ENCODE measurements at regions not wholly inside any gene's neighbourhood (a gene's known extent, or its start where the extent isn't known, plus 50 kb on each side); places are given as distances from the start of the nearest gene placed in this dataset.
"Not testable (repeated sequence)": the region's sequence is repeated elsewhere in the genome, so short reads cannot be mapped to it uniquely, and the experiment has no call there.

DNA sequence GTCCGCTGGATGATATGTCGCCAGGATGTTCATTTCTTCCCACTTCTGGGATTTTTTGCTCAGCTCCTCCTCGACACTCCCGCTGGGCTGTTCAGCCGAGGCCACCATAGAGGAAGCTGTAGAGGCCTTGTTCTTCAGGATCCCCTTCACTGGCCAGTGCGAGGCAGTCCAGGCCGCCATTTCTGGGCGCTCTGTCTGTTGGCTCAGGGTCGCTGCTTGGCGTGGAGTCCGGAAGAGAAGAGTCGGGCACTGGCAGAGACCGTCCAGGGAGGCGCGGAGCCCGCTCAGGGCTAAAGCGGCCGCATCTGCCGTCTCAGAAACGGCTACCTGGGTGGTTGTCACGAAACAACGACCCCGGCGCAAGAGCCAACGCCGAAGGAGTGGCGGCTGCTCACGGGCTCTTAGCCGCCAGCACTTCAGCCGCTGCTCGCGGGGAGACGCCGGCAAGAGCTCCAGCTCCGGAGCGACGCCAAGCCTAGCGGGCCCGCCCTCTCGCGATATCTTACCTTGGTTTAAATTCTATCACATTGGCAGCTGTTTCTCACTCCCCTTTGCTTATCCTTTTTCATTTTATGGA, 2395.9 kb upstream of the PCDH20 start:
- H3K4me1 ChIP-seq (ENCODE audit: control insufficient read depth in 1 of 2, insufficient read depth in 2 of 2, low read length in 2 of 2); ATAC-seq; H3K27me3 ChIP-seq (ENCODE audit: insufficient read depth, low read length); RAD21 ChIA-PET (ENCODE audit: low non-redundant PET in 1 of 2, low total read pairs in 2 of 2, uncharacterized antibody in 2 of 2, unreplicated experiment in 2 of 2); H3K9me3 ChIP-seq (ENCODE audit: control insufficient read depth in 1 of 2, insufficient read depth in 1 of 2, low read depth in 1 of 2, low read length in 2 of 2); intact Hi-C loops (cut with micrococcal nuclease); H3K79me2 ChIP-seq (ENCODE audit: insufficient read depth, low read length); BruUV-seq (replicated peaks); H4K20me1 ChIP-seq (ENCODE audit: insufficient read depth); H3K9ac ChIP-seq (ENCODE audit: low read length); DNase-seq (ENCODE audit: low read depth, low spot score); H3K4me2 ChIP-seq (ENCODE audit: low read length); H3K4me3 ChIP-seq (replicated peaks in 1 of 2; ENCODE audit: low read depth in 1 of 2, low read length in 2 of 2); POLR2A ChIA-PET; CTCF ChIA-PET; H2AFZ ChIP-seq (ENCODE audit: low read depth, low read length, poor library complexity, severe bottlenecking); H3K27ac ChIP-seq (ENCODE audit: low read depth, low read length); H3K9me2 ChIP-seq (ENCODE audit: insufficient read depth); H3K36me3 ChIP-seq (ENCODE audit: control insufficient read depth in 1 of 2, insufficient read depth in 2 of 2, low read length in 2 of 2): not testable (repeated sequence)

DNA sequence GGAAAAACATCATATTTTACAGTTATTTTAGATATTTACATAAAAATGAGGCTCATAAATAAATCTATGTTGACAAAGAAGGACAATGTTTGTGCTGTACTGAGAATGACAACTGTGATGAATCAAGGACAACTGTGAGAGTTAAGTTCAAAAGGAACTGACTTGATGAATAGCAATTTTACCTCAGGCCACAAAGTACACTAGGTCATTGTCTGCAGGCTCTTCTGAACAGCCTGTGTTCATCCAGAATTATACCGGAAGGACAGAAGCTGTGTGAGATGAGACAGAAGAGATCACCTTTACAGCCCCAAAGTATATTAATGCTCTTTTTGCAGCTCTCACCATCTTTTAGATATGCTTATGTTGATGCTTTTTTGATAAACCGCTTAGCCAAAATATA, 2375.5 kb upstream of the PCDH20 start:
- H3K79me2 ChIP-seq (ENCODE audit: insufficient read depth, low read length); H3K9me3 ChIP-seq (ENCODE audit: control insufficient read depth in 1 of 2, insufficient read depth in 1 of 2, low read depth in 1 of 2, low read length in 2 of 2); POLR2A ChIA-PET; CTCF ChIA-PET; H3K9me2 ChIP-seq (ENCODE audit: insufficient read depth); H4K20me1 ChIP-seq (ENCODE audit: insufficient read depth); RAD21 ChIA-PET (ENCODE audit: low non-redundant PET in 1 of 2, low total read pairs in 2 of 2, uncharacterized antibody in 2 of 2, unreplicated experiment in 2 of 2); H3K27me3 ChIP-seq (ENCODE audit: insufficient read depth, low read length); H3K4me3 ChIP-seq (replicated peaks in 1 of 2; ENCODE audit: low read depth in 1 of 2, low read length in 2 of 2); H2AFZ ChIP-seq (ENCODE audit: low read depth, low read length, poor library complexity, severe bottlenecking); H3K9ac ChIP-seq (ENCODE audit: low read length); H3K4me2 ChIP-seq (ENCODE audit: low read length); H3K36me3 ChIP-seq (ENCODE audit: control insufficient read depth in 1 of 2, insufficient read depth in 2 of 2, low read length in 2 of 2); H3K27ac ChIP-seq (ENCODE audit: low read depth, low read length); BruUV-seq (replicated peaks); intact Hi-C loops (cut with micrococcal nuclease); DNase-seq (ENCODE audit: low read depth, low spot score); ATAC-seq; H3K4me1 ChIP-seq (ENCODE audit: control insufficient read depth in 1 of 2, insufficient read depth in 2 of 2, low read length in 2 of 2): not testable (repeated sequence)

GRCh38 chr13:63774133-63774532, 2358.5 kb upstream of the PCDH20 start:
- BruUV-seq (replicated peaks), result no TSS peak
- Histone ChIP-seq H3K4me2 (ENCODE audit: low read length) (no peak overlapping the region), H3K9me2 (ENCODE audit: insufficient read depth) (no peaks in the 10 kb centered on the region), H3K27ac (ENCODE audit: low read depth, low read length) (no peak overlapping the region), H3K9ac (ENCODE audit: low read length) (no peak overlapping the region), H3K9me3 (ENCODE audit: control insufficient read depth in 1 of 2, insufficient read depth in 1 of 2, low read depth in 1 of 2, low read length in 2 of 2) (no peaks in the 10 kb centered on the region), H3K4me3 (replicated peaks in 1 of 2; ENCODE audit: low read depth in 1 of 2, low read length in 2 of 2) (no peak overlapping the region), H3K79me2 (ENCODE audit: insufficient read depth, low read length) (no peaks in the 10 kb centered on the region), H4K20me1 (ENCODE audit: insufficient read depth) (no peaks in the 10 kb centered on the region), H3K36me3 (ENCODE audit: control insufficient read depth in 1 of 2, insufficient read depth in 2 of 2, low read length in 2 of 2) (no peaks in the 10 kb centered on the region), H3K27me3 (ENCODE audit: insufficient read depth, low read length) (no peaks in the 10 kb centered on the region), H2AFZ (ENCODE audit: low read depth, low read length, poor library complexity, severe bottlenecking) (no peak overlapping the region), H3K4me1 (ENCODE audit: control insufficient read depth in 1 of 2, insufficient read depth in 2 of 2, low read length in 2 of 2) (no peaks in the 10 kb centered on the region)
- no peak for DNase-seq (ENCODE audit: low read depth, low spot score)
- intact Hi-C loops (cut with micrococcal nuclease), result no loop called here
- ChIA-PET CTCF (no interaction called here), RAD21 (ENCODE audit: low non-redundant PET in 1 of 2, low total read pairs in 2 of 2, uncharacterized antibody in 2 of 2, unreplicated experiment in 2 of 2) (no interaction called here), POLR2A (no interaction called here)
- ATAC-seq, result no peak
- no peak for TF ChIP-seq FOSL1 (IDR thresholded peaks at IDR 0.05; ENCODE audit: low read depth)
- no peak for TF ChIP-seq CBX3 (IDR thresholded peaks at IDR 0.05; ENCODE audit: low read depth)
- TF ChIP-seq SP1 (IDR thresholded peaks at IDR 0.05; ENCODE audit: low read depth), result no peak
- no peak for TF ChIP-seq TCF7L2 (IDR thresholded peaks at IDR 0.05; ENCODE audit: borderline replicate concordance, extremely low read depth, insufficient read depth, insufficient read length)
- no peak for TF ChIP-seq ZFX (IDR thresholded peaks at IDR 0.05)
- TF ChIP-seq, protein P1, sequence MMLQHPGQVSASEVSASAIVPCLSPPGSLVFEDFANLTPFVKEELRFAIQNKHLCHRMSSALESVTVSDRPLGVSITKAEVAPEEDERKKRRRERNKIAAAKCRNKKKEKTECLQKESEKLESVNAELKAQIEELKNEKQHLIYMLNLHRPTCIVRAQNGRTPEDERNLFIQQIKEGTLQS (IDR thresholded peaks at IDR 0.05), result no peak
- no peak for TF ChIP-seq EZH2 (IDR thresholded peaks at IDR 0.05)
- no peak for TF ChIP-seq POLR2AphosphoS5 (IDR thresholded peaks at IDR 0.05; ENCODE audit: low read depth, low read length)
- no peak for TF ChIP-seq ELF1 (IDR thresholded peaks at IDR 0.05; ENCODE audit: borderline replicate concordance, low read depth)
- TF ChIP-seq RAD21 (IDR thresholded peaks at IDR 0.05; ENCODE audit: low read depth), result no peak
- TF ChIP-seq JUND (IDR thresholded peaks at IDR 0.05), result no peak
- TF ChIP-seq SIN3A (IDR thresholded peaks at IDR 0.05; ENCODE audit: low read depth), result no peak
- no peak for TF ChIP-seq CEBPB (IDR thresholded peaks at IDR 0.05; ENCODE audit: low read depth)
- TF ChIP-seq ZBTB33 (IDR thresholded peaks at IDR 0.05; ENCODE audit: extremely low read depth, insufficient replicate concordance, low read length), result no peak
- TF ChIP-seq EGR1 (IDR thresholded peaks at IDR 0.05; ENCODE audit: low read depth), result no peak

All from HCT116 (cell line).